Peyer's patch (tissue), 4 donors: ENCODE measurements at regions not wholly inside any gene's neighbourhood (a gene's known extent, or its start where the extent isn't known, plus 50 kb on each side); places are given as distances from the start of the nearest gene placed in this dataset.
"Not testable (repeated sequence)": the region's sequence is repeated elsewhere in the genome, so short reads cannot be mapped to it uniquely, and the experiment has no call there.

Source experiments
- DNase-seq, 3 donors: peaks; one replicate each; pipeline ENCODE4 v3.0.0-alpha.2; 2017 to 2019
- H3K27ac ChIP-seq, 4 donors: fragments of 200-600 bp; sonication (generic); one replicate each; pipeline ENCODE4 v1.5.1; 2016 to 2019
- H3K27me3 ChIP-seq, 2 donors: fragments of 200-600 bp; sonication (generic); one replicate each; pipeline ENCODE4 v1.5.1; 2019
- H3K36me3 ChIP-seq, 3 donors: fragments of 200-600 bp; sonication (generic); one replicate each; pipeline ENCODE4 v1.5.1; 2016 to 2019
- H3K4me1 ChIP-seq, 4 donors: fragments of 200-600 bp; sonication (generic); one replicate each; pipeline ENCODE4 v1.5.1; 2016 to 2019
- H3K4me3 ChIP-seq, 4 donors: fragments of 200-600 bp; sonication (generic); 1 replicate in 3 of 4; 2 replicates in 1 of 4; pipeline ENCODE4 v1.5.1; 2016 to 2019; ENCODE audit warnings: mild to moderate bottlenecking in 1 of 4
- H3K9me3 ChIP-seq, 4 donors: fragments of 200-600 bp; sonication (generic); one replicate each; pipeline ENCODE4 v1.5.1; 2016 to 2019; ENCODE audit warnings: mild to moderate bottlenecking in 1 of 4
- POLR2A ChIP-seq, 2 donors: fragments of 450-650 bp; IDR thresholded peaks; one replicate each; pipeline ENCODE4 v1.5.1; 2017; ENCODE audit warnings: antibody characterized with exemption in 2 of 2, mild to moderate bottlenecking in 2 of 2, moderate library complexity in 2 of 2
- TF ChIP-seq, protein P1 (sequence below), 6 experiments: fragments of 450-650 bp in 4 of 6; fragments of 200-600 bp in 2 of 6; sonication (generic) in 1 of 6; IDR thresholded peaks; one replicate each; pipeline ENCODE4 v1.5.1; 2017 to 2019; ENCODE audit warnings: antibody characterized with exemption in 6 of 6, mild to moderate bottlenecking in 3 of 6, moderate library complexity in 1 of 6

DNA sequence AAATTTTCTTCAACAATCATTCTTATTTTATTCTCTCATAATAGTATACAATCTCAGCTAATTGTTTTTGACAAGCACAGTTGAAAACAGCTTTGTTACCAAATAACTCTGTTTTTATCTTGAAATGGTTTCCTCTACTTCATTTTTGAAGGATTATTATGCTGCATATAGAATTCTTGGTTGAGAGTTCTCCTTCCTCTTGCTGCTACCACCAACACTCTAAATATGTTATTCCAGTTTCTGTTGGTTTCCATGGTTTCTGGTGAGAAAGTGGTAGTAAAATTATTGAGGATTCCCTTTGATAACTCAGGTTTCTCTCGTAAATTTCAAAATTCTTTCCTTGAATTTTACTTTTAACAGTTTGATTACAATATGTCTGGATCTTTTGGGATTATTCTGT, 1725.9 kb downstream of the PCDH9 start:
- no peak for DNase-seq
- H3K27ac ChIP-seq, result no peak overlapping the region
- no peaks in the 10 kb centered on the region for H3K36me3 ChIP-seq
- no peaks in the 10 kb centered on the region for H3K27me3 ChIP-seq
- TF ChIP-seq POLR2A (IDR thresholded peaks at IDR 0.05), result no peak
- TF ChIP-seq, protein P1, sequence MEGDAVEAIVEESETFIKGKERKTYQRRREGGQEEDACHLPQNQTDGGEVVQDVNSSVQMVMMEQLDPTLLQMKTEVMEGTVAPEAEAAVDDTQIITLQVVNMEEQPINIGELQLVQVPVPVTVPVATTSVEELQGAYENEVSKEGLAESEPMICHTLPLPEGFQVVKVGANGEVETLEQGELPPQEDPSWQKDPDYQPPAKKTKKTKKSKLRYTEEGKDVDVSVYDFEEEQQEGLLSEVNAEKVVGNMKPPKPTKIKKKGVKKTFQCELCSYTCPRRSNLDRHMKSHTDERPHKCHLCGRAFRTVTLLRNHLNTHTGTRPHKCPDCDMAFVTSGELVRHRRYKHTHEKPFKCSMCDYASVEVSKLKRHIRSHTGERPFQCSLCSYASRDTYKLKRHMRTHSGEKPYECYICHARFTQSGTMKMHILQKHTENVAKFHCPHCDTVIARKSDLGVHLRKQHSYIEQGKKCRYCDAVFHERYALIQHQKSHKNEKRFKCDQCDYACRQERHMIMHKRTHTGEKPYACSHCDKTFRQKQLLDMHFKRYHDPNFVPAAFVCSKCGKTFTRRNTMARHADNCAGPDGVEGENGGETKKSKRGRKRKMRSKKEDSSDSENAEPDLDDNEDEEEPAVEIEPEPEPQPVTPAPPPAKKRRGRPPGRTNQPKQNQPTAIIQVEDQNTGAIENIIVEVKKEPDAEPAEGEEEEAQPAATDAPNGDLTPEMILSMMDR (IDR thresholded peaks at IDR 0.05), result no peak
- H3K4me1 ChIP-seq, result no peaks in the 10 kb centered on the region
- H3K9me3 ChIP-seq, result peaks cover 0 to 4% (median 0%) of the 10 kb centered on the region in 4 donors
- no peak overlapping the region for H3K4me3 ChIP-seq

DNA sequence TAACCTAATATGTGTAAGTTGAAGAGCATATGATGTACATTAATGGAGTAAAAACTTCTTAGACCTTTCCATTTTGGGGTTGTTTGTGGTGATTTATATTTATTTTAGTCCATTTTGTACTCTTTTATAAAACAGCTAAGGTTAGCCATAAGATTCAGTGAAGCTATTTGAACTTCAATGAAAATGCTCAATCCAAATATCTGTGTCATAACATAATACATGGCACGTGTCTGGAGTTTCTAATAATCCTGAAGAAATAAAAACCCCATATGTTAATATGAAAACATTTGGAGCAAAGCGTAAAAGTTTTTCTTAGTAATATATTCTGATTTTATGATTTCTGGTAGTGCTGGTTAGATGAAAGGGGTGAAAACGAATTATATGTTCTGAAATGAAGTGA, 1729.7 kb downstream of the PCDH9 start:
- peaks cover 0 to 4% (median 0%) of the 10 kb centered on the region in 4 donors for H3K9me3 ChIP-seq
- H3K4me1 ChIP-seq, result no peaks in the 10 kb centered on the region
- H3K27ac ChIP-seq, result no peak overlapping the region
- no peak overlapping the region for H3K4me3 ChIP-seq
- DNase-seq, result no peak
- TF ChIP-seq, protein P1 (IDR thresholded peaks at IDR 0.05), result no peak
- no peak for TF ChIP-seq POLR2A (IDR thresholded peaks at IDR 0.05)
- no peaks in the 10 kb centered on the region for H3K36me3 ChIP-seq
- no peaks in the 10 kb centered on the region for H3K27me3 ChIP-seq

DNA sequence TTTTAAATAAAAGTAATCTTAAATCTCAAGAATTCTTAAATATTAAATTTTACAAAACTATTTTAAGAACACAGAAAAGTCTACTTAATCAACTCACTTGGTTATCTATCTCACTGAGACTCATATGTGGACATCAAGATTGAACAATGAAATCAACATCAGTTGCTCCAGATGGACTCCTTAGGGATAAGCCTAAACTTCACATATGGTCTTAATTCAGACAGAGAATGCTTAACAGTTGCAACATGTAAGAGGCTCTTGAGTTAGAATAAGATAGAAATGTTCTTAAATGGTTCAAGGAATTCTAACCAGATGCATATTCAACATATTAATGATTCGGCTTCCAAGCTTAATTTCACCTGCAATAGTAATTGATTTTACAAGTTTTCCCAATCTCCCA, 1730.9 kb downstream of the PCDH9 start:
- DNase-seq, result no peak
- no peaks in the 10 kb centered on the region for H3K9me3 ChIP-seq
- no peaks in the 10 kb centered on the region for H3K27me3 ChIP-seq

DNA sequence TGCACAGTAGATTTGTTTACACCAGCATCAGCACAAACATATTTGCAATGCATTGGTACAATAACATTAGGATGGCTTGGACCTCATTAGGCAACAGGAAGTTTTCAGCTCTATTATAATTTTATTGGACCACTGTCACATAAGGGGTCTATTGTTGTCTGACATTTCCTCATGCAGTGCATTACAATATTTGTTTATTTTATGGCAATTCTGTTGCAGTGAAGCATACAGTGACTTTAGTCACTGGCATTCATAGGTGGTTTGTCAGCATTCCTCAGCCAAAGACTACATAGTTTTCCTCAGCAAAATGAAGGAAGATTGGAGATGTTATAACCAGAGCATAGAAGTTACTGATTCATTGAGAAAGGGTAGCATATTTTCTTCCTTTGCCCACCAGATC, 1732.9 kb downstream of the PCDH9 start:
- Histone ChIP-seq H3K27ac (no peak overlapping the region), H3K36me3 (no peaks in the 10 kb centered on the region), H3K9me3 (no peaks in the 10 kb centered on the region), H3K27me3 (no peaks in the 10 kb centered on the region), H3K4me3 (no peak overlapping the region), H3K4me1 (no peaks in the 10 kb centered on the region)
- DNase-seq, result no peak
- TF ChIP-seq, protein P1 (IDR thresholded peaks at IDR 0.05), result no peak
- TF ChIP-seq POLR2A (IDR thresholded peaks at IDR 0.05), result no peak

More for the DNA sequence above, 1730.9 kb downstream of the PCDH9 start:
- TF ChIP-seq POLR2A (IDR thresholded peaks at IDR 0.05), result no peak
- TF ChIP-seq, protein P1 (IDR thresholded peaks at IDR 0.05), result no peak
- no peak overlapping the region for H3K4me3 ChIP-seq
- no peaks in the 10 kb centered on the region for H3K4me1 ChIP-seq
- H3K27ac ChIP-seq, result no peak overlapping the region
- no peaks in the 10 kb centered on the region for H3K36me3 ChIP-seq

DNA sequence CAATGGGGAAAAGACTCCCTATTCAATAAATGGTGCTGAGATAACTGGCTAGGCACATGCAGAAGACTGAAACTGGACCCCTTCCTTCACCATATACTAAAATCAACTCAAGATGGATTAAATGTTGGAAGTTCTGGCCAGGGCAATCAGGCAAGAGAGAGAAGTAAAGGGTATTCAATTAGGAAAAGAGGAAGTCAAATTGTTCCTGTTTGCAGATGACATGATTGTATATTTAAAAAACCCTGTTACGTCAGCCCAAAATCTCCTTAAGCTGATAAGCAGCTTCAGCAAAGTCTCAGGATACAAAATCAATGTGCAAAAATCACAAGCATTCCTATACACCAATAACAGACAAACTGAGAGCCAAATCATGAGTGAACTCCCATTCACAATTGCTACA, 1739.4 kb downstream of the PCDH9 start:
- H3K4me1 ChIP-seq, H3K9me3 ChIP-seq, DNase-seq, H3K27me3 ChIP-seq, H3K4me3 ChIP-seq, H3K36me3 ChIP-seq, H3K27ac ChIP-seq: not testable (repeated sequence)

DNA sequence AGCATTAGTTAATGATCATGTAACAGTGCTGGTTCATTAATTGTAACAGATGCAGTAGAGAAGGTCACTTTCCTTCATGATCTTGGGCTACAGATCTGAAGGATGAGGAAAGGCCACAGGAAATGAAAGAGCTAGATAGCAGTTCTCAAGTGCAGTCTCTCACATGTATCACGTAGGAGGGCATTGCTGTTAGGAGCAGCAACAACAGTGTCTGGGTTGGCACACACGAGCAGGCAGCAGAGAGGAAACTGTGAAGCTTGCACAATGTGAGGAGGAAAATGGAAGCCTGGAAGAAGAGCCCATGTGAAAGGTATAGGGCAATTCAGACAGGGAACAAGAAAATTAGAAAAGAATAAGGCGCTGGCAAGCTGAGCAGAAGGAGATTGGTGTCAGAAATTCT, 1741.5 kb downstream of the PCDH9 start:
- Histone ChIP-seq H3K27me3 (no peaks in the 10 kb centered on the region), H3K9me3 (no peaks in the 10 kb centered on the region), H3K27ac (no peak overlapping the region), H3K4me3 (no peak overlapping the region), H3K36me3 (no peaks in the 10 kb centered on the region), H3K4me1 (no peaks in the 10 kb centered on the region)
- DNase-seq, result no peak
- no peak for TF ChIP-seq POLR2A (IDR thresholded peaks at IDR 0.05)
- TF ChIP-seq, protein P1 (IDR thresholded peaks at IDR 0.05), result no peak
